Activated T-cell treated with anti-CD3 and anti-CD28 coated beads, Interleukin-2, amount 50 U/mL, for 4 hours (primary cell): ENCODE measurements at regions not wholly inside any gene's neighbourhood (a gene's known extent, or its start where the extent isn't known, plus 50 kb on each side); places are given as distances from the start of the nearest gene placed in this dataset.

Experiments
- ATAC-seq, 2 donors: fragments of 200-7000 bp; cut with Tn5 transposase; one replicate each; pipeline ENCODE4 v1.10.0; 2021
- DNase-seq: peaks from one replicate; pipeline ENCODE4 v3.0.0-alpha.2; 2020
- H3K27me3 Mint-ChIP-seq: one replicate; pipeline ENCODE4 v1.8.0; 2021; ENCODE audit warnings: low read depth, mixed read lengths
- H3K36me3 Mint-ChIP-seq: one replicate; pipeline ENCODE4 v1.8.0; 2022; ENCODE audit warnings: mixed read lengths; ENCODE audit not compliant: insufficient read depth
- H3K4me1 Mint-ChIP-seq: one replicate; pipeline ENCODE4 v1.8.0; 2021; ENCODE audit warnings: low read depth, mixed read lengths
- H3K4me3 Mint-ChIP-seq: one replicate; pipeline ENCODE4 v1.8.0; 2021; ENCODE audit warnings: mild to moderate bottlenecking, moderate library complexity, mixed read lengths
- H3K9me3 Mint-ChIP-seq: one replicate; pipeline ENCODE4 v1.8.0; 2021; ENCODE audit warnings: mixed read lengths

GRCh38 chr16:87131996-87132345, 185.2 kb downstream of the C16orf95 start:
- ATAC-seq, result no peak
- no peaks in the 10 kb centered on the region for H3K36me3 Mint-ChIP-seq
- H3K4me3 Mint-ChIP-seq, result no peak overlapping the region
- H3K4me1 Mint-ChIP-seq, result no peaks in the 10 kb centered on the region
- DNase-seq, result no peak
- H3K27me3 Mint-ChIP-seq, result no peaks in the 10 kb centered on the region
- peaks cover 4% of the 10 kb centered on the region for H3K9me3 Mint-ChIP-seq

- DNase-seq, result no peak
- Mint-ChIP-seq H3K36me3 (no peaks in the 10 kb centered on the region), H3K4me3 (no peak overlapping the region), H3K9me3 (peaks cover 6% of the 10 kb centered on the region), H3K27me3 (no peaks in the 10 kb centered on the region), H3K4me1 (no peaks in the 10 kb centered on the region)
- no peak for ATAC-seq
Measured at GRCh38 chr16:87132361-87133014, 184.7 kb downstream of the C16orf95 start.

- Mint-ChIP-seq H3K4me1 (no peaks in the 10 kb centered on the region), H3K27me3 (no peaks in the 10 kb centered on the region), H3K4me3 (no peak overlapping the region), H3K9me3 (peaks cover 7% of the 10 kb centered on the region), H3K36me3 (no peaks in the 10 kb centered on the region)
- ATAC-seq (no peak), DNase-seq (no peak)
Measured at GRCh38 chr16:87133112-87133850, 183.9 kb downstream of the C16orf95 start.

GRCh38 chr16:87133966-87134627, 183.1 kb downstream of the C16orf95 start:
- H3K36me3 Mint-ChIP-seq, result no peaks in the 10 kb centered on the region
- no peaks in the 10 kb centered on the region for H3K27me3 Mint-ChIP-seq
- ATAC-seq (no peak), DNase-seq (no peak)
- no peaks in the 10 kb centered on the region for H3K4me1 Mint-ChIP-seq
- H3K4me3 Mint-ChIP-seq, result no peak overlapping the region
- peaks cover 5% of the 10 kb centered on the region for H3K9me3 Mint-ChIP-seq

- no peaks in the 10 kb centered on the region for H3K4me1 Mint-ChIP-seq
- peaks cover 4% of the 10 kb centered on the region for H3K9me3 Mint-ChIP-seq
- no peak for DNase-seq
- H3K4me3 Mint-ChIP-seq, result no peak overlapping the region
- ATAC-seq, result no peak
- H3K27me3 Mint-ChIP-seq, result no peaks in the 10 kb centered on the region
- H3K36me3 Mint-ChIP-seq, result no peaks in the 10 kb centered on the region
Measured at GRCh38 chr16:87134628-87134995, 182.6 kb downstream of the C16orf95 start.

- Mint-ChIP-seq H3K4me1 (no peaks in the 10 kb centered on the region), H3K9me3 (peaks cover 4% of the 10 kb centered on the region), H3K4me3 (no peak overlapping the region), H3K36me3 (no peaks in the 10 kb centered on the region), H3K27me3 (no peaks in the 10 kb centered on the region)
- DNase-seq (no peak), ATAC-seq (no peak)
Measured at GRCh38 chr16:87135246-87136030, 181.8 kb downstream of the C16orf95 start.

GRCh38 chr16:87138316-87138715, 178.9 kb downstream of the C16orf95 start:
- Mint-ChIP-seq H3K9me3 (peaks cover 4% of the 10 kb centered on the region), H3K4me3 (no peak overlapping the region), H3K4me1 (no peaks in the 10 kb centered on the region), H3K36me3 (no peaks in the 10 kb centered on the region), H3K27me3 (no peaks in the 10 kb centered on the region)
- DNase-seq (no peak), ATAC-seq (no peak)

GRCh38 chr16:87138738-87139267, 178.4 kb downstream of the C16orf95 start:
- ATAC-seq, result no peak
- H3K27me3 Mint-ChIP-seq, result no peaks in the 10 kb centered on the region
- H3K4me3 Mint-ChIP-seq, result no peak overlapping the region
- peaks cover 4% of the 10 kb centered on the region for H3K9me3 Mint-ChIP-seq
- no peaks in the 10 kb centered on the region for H3K36me3 Mint-ChIP-seq
- H3K4me1 Mint-ChIP-seq, result no peaks in the 10 kb centered on the region
- DNase-seq, result no peak

- no peak for ATAC-seq
Measured at GRCh38 chr16:87140211-87141200, 176.7 kb downstream of the C16orf95 start.

GRCh38 chr16:87141402-87141801, 175.8 kb downstream of the C16orf95 start:
- no peaks in the 10 kb centered on the region for H3K36me3 Mint-ChIP-seq

More at GRCh38 chr16:87140211-87141200, 176.7 kb downstream of the C16orf95 start:
- no peaks in the 10 kb centered on the region for H3K4me1 Mint-ChIP-seq
- DNase-seq, result no peak
- no peaks in the 10 kb centered on the region for H3K27me3 Mint-ChIP-seq
- H3K9me3 Mint-ChIP-seq, result peaks cover 4% of the 10 kb centered on the region
- H3K36me3 Mint-ChIP-seq, result no peaks in the 10 kb centered on the region
- H3K4me3 Mint-ChIP-seq, result no peak overlapping the region

GRCh38 chr16:87143661-87144121, 173.5 kb downstream of the C16orf95 start:
- Mint-ChIP-seq H3K36me3 (no peaks in the 10 kb centered on the region), H3K4me1 (no peaks in the 10 kb centered on the region), H3K4me3 (no peak overlapping the region), H3K9me3 (peaks cover under 1% of the 10 kb centered on the region), H3K27me3 (peaks cover 3% of the 10 kb centered on the region)
- no peak for ATAC-seq
- DNase-seq, result no peak

More at GRCh38 chr16:87141402-87141801, 175.8 kb downstream of the C16orf95 start:
- no peak for DNase-seq
- ATAC-seq, result no peak
- H3K4me1 Mint-ChIP-seq, result no peaks in the 10 kb centered on the region
- H3K4me3 Mint-ChIP-seq, result no peak overlapping the region
- no peaks in the 10 kb centered on the region for H3K27me3 Mint-ChIP-seq
- H3K9me3 Mint-ChIP-seq, result peaks cover 4% of the 10 kb centered on the region

GRCh38 chr16:87144232-87144631, 173.0 kb downstream of the C16orf95 start:
- no peaks in the 10 kb centered on the region for H3K36me3 Mint-ChIP-seq
- ATAC-seq (no peak), DNase-seq (no peak)
- no peaks in the 10 kb centered on the region for H3K4me1 Mint-ChIP-seq
- H3K9me3 Mint-ChIP-seq, result peaks cover 5% of the 10 kb centered on the region
- H3K27me3 Mint-ChIP-seq, result peaks cover 3% of the 10 kb centered on the region
- H3K4me3 Mint-ChIP-seq, result no peak overlapping the region
